ENCODE measurements at regions not wholly inside any gene's neighbourhood (a gene's known extent, or its start where the extent isn't known, plus 50 kb on each side); places are given as distances from the start of the nearest gene placed in this dataset.
"Not testable (repeated sequence)": the region's sequence is repeated elsewhere in the genome, so short reads cannot be mapped to it uniquely, and the experiment has no call there.

- no peak for DNase-seq
- no peak for ATAC-seq
- H3K27ac ChIP-seq: no peak overlapping the region
- H3K36me3 ChIP-seq: no peaks in the 10 kb centered on the region
- no peak overlapping the region for H3K4me3 ChIP-seq
- no peaks in the 10 kb centered on the region for H3K27me3 ChIP-seq
- no peak for TF ChIP-seq CTCF (IDR thresholded peaks at IDR 0.05)
- H3K4me1 ChIP-seq: no peaks in the 10 kb centered on the region
- H3K9me3 ChIP-seq: no peaks in the 10 kb centered on the region
- intact Hi-C loops (cut with DNase I): no loop called here
Observed at GRCh38 chr16:79943736-79944135, 343.2 kb upstream of the MAF start.

DNA sequence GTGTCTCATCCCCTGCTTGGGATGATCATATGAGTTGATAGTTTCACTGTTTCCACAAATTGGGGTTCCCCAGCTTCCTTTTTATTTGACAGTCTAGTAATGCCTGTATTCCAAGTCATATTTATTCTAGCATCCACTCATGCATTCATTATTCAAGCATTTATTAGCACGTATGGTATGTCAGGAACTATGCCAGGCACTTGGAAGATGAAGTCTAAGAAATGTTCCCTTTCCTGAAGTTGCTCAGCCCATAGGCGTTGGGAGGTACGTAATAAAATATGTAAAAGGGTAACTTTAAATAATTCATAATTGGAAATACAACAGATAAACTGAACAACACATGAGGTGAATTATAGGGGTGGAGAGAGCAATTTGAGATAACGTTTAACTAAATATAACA lies 338.0 kb upstream of the MAF start:
- Histone ChIP-seq H3K9me3 (no peaks in the 10 kb centered on the region), H3K27me3 (no peaks in the 10 kb centered on the region), H3K27ac (no peak overlapping the region), H3K4me1 (no peaks in the 10 kb centered on the region), H3K36me3 (no peaks in the 10 kb centered on the region), H3K4me3 (no peak overlapping the region)
- ATAC-seq: no peak
- DNase-seq: no peak
- intact Hi-C loops (cut with DNase I): no loop called here
- no peak for TF ChIP-seq CTCF (IDR thresholded peaks at IDR 0.05)

- H3K9me3 ChIP-seq; H3K4me3 ChIP-seq; H3K36me3 ChIP-seq; ATAC-seq; DNase-seq; H3K27ac ChIP-seq; H3K4me1 ChIP-seq; intact Hi-C loops (cut with DNase I); H3K27me3 ChIP-seq: not testable (repeated sequence)
Observed at GRCh38 chr16:79937671-79938070, 337.1 kb upstream of the MAF start.

GRCh38 chr16:79933603-79934002 lies 333.1 kb upstream of the MAF start:
- no peaks in the 10 kb centered on the region for H3K27me3 ChIP-seq
- no peak for DNase-seq
- H3K4me3 ChIP-seq: no peak overlapping the region
- no peak overlapping the region for H3K27ac ChIP-seq
- intact Hi-C loops (cut with DNase I): no loop called here
- no peaks in the 10 kb centered on the region for H3K36me3 ChIP-seq
- no peak for TF ChIP-seq CTCF (IDR thresholded peaks at IDR 0.05)
- no peak for ATAC-seq
- H3K9me3 ChIP-seq: no peaks in the 10 kb centered on the region
- no peaks in the 10 kb centered on the region for H3K4me1 ChIP-seq

DNA sequence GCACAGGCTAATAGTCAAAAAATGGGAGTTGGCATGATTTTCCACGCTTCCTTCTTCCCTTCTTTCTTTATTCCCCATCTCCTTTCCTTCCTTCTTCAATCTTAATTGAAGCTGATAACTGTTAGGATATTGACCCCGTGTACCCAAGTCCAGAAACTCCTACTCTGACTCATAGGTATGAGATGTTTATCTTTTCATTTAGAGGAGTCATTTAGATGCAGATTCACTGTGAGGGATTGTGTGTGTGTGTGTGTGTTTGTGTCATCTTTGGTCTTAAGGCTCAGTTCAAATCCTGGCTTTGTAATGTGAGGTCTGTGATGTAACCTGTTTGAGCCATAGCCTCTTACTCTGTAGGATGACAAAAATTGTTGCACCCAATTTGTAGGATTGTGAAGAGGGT lies 332.0 kb upstream of the MAF start:
- H3K4me1 ChIP-seq: no peaks in the 10 kb centered on the region
- no peaks in the 10 kb centered on the region for H3K9me3 ChIP-seq
- no peaks in the 10 kb centered on the region for H3K36me3 ChIP-seq
- DNase-seq: no peak
- no peak for ATAC-seq
- H3K27ac ChIP-seq: no peak overlapping the region
- H3K4me3 ChIP-seq: no peak overlapping the region
- intact Hi-C loops (cut with DNase I): no loop called here
- no peaks in the 10 kb centered on the region for H3K27me3 ChIP-seq
- no peak for TF ChIP-seq CTCF (IDR thresholded peaks at IDR 0.05)

- Histone ChIP-seq H3K27ac (no peak overlapping the region), H3K4me3 (no peak overlapping the region), H3K4me1 (no peaks in the 10 kb centered on the region), H3K9me3 (no peaks in the 10 kb centered on the region), H3K27me3 (no peaks in the 10 kb centered on the region), H3K36me3 (no peaks in the 10 kb centered on the region)
- no peak for ATAC-seq
- intact Hi-C loops (cut with DNase I): no loop called here
- TF ChIP-seq CTCF (IDR thresholded peaks at IDR 0.05): no peak
- DNase-seq: no peak
Observed at GRCh38 chr16:79931721-79932120, 331.2 kb upstream of the MAF start.

Data from upper lobe of right lung (tissue), 1 donor.